ENCODE measurements at regions not wholly inside any gene's neighbourhood (a gene's known extent, or its start where the extent isn't known, plus 50 kb on each side); places are given as distances from the start of the nearest gene placed in this dataset.

GRCh38 chr3:41018855-41019254, 180.4 kb upstream of the CTNNB1 start:
- TF ChIP-seq, protein P1, sequence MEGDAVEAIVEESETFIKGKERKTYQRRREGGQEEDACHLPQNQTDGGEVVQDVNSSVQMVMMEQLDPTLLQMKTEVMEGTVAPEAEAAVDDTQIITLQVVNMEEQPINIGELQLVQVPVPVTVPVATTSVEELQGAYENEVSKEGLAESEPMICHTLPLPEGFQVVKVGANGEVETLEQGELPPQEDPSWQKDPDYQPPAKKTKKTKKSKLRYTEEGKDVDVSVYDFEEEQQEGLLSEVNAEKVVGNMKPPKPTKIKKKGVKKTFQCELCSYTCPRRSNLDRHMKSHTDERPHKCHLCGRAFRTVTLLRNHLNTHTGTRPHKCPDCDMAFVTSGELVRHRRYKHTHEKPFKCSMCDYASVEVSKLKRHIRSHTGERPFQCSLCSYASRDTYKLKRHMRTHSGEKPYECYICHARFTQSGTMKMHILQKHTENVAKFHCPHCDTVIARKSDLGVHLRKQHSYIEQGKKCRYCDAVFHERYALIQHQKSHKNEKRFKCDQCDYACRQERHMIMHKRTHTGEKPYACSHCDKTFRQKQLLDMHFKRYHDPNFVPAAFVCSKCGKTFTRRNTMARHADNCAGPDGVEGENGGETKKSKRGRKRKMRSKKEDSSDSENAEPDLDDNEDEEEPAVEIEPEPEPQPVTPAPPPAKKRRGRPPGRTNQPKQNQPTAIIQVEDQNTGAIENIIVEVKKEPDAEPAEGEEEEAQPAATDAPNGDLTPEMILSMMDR (IDR thresholded peaks at IDR 0.05) = no peak
- TF ChIP-seq POLR2AphosphoS5 (IDR thresholded peaks at IDR 0.05; ENCODE audit: low read depth, low read length) (no peak), SIN3A (IDR thresholded peaks at IDR 0.05; ENCODE audit: borderline replicate concordance, insufficient read depth, low read depth, low read length) (no peak), REST (IDR thresholded peaks at IDR 0.05; ENCODE audit: insufficient read depth in 1 of 2, low read depth in 2 of 2, low read length in 1 of 2) (no peak)
